HG03378 (cell line): ENCODE measurements at regions not wholly inside any gene's neighbourhood (a gene's known extent, or its start where the extent isn't known, plus 50 kb on each side); places are given as distances from the start of the nearest gene placed in this dataset.
"Not testable (repeated sequence)": the region's sequence is repeated elsewhere in the genome, so short reads cannot be mapped to it uniquely, and the experiment has no call there.

ENCODE experiments used
- ATAC-seq: cut with Tn5 transposase; IDR thresholded peaks from one replicate; pipeline ENCODE4 v1.9.1; 2021; ENCODE audit warnings: mild to moderate bottlenecking, moderate library complexity; ENCODE audit not compliant: unreplicated experiment

- ATAC-seq, result no peak
Observed at GRCh38 chr6:68575765-68576439, 59.2 kb upstream of the ADGRB3 start.

- ATAC-seq, result no peak
Observed at GRCh38 chr6:68572975-68573374, 62.1 kb upstream of the ADGRB3 start.

- ATAC-seq, result peak; percentile 93
Observed at GRCh38 chr6:68572525-68572924, 62.6 kb upstream of the ADGRB3 start.

- ATAC-seq, result no peak
Observed at GRCh38 chr6:68559716-68560115, 75.4 kb upstream of the ADGRB3 start.

- no peak for ATAC-seq
Observed at GRCh38 chr6:68559070-68559469, 76.0 kb upstream of the ADGRB3 start.

- ATAC-seq, result no peak
Observed at GRCh38 chr6:68546620-68547019, 88.5 kb upstream of the ADGRB3 start.

- no peak for ATAC-seq
Observed at GRCh38 chr6:68544450-68544849, 90.6 kb upstream of the ADGRB3 start.

GRCh38 chr6:68533339-68533795, 101.7 kb upstream of the ADGRB3 start:
- ATAC-seq, result no peak

GRCh38 chr6:68527691-68528090, 107.4 kb upstream of the ADGRB3 start:
- ATAC-seq, result no peak

GRCh38 chr6:68506911-68507310, 128.2 kb upstream of the ADGRB3 start:
- no peak for ATAC-seq

- ATAC-seq, result no peak
Observed at GRCh38 chr6:68502946-68503345, 132.1 kb upstream of the ADGRB3 start.

- no peak for ATAC-seq
Observed at GRCh38 chr6:68497927-68498326, 137.2 kb upstream of the ADGRB3 start.

GRCh38 chr6:68494880-68495279, 140.2 kb upstream of the ADGRB3 start:
- ATAC-seq, result not testable (repeated sequence)

GRCh38 chr6:68476611-68477010, 158.5 kb upstream of the ADGRB3 start:
- no peak for ATAC-seq

GRCh38 chr6:68473433-68474210, 161.5 kb upstream of the ADGRB3 start:
- no peak for ATAC-seq

GRCh38 chr6:68468244-68468884, 166.7 kb upstream of the ADGRB3 start:
- no peak for ATAC-seq

- no peak for ATAC-seq
Observed at GRCh38 chr6:68458447-68458846, 176.6 kb upstream of the ADGRB3 start.

- ATAC-seq, result no peak
Observed at GRCh38 chr6:68447112-68447511, 188.0 kb upstream of the ADGRB3 start.

- no peak for ATAC-seq
Observed at GRCh38 chr6:68445926-68446325, 189.2 kb upstream of the ADGRB3 start.

GRCh38 chr6:68443704-68444103, 191.4 kb upstream of the ADGRB3 start:
- no peak for ATAC-seq

- ATAC-seq, result no peak
Observed at GRCh38 chr6:68427630-68428029, 207.5 kb upstream of the ADGRB3 start.

- ATAC-seq, result no peak
Observed at GRCh38 chr6:68410021-68410420, 225.1 kb upstream of the ADGRB3 start.
